T47D (cell line): ENCODE measurements at regions not wholly inside any gene's neighbourhood (a gene's known extent, or its start where the extent isn't known, plus 50 kb on each side); places are given as distances from the start of the nearest gene placed in this dataset.

Source experiments
- DNase-seq, 2 experiments: peaks; one replicate each; pipeline versions ENCODE4 v3.0.0 to v3.0.0-alpha.2; 2011 to 2012; ENCODE audit warnings: low read depth in 1 of 2, low spot score in 1 of 2
- JUND ChIP-seq: IDR thresholded peaks from 2 replicates; pipeline ENCODE4 v1.6.1; 2012; ENCODE audit warnings: low read depth
- in situ Hi-C: cut with HindIII; loops from 2 replicates; pipeline ENCODE4 v1.10.0; 2016; ENCODE audit warnings: low sequenced_read_pairs, low pct_unique_long_range_greater_than_20kb

DNA sequence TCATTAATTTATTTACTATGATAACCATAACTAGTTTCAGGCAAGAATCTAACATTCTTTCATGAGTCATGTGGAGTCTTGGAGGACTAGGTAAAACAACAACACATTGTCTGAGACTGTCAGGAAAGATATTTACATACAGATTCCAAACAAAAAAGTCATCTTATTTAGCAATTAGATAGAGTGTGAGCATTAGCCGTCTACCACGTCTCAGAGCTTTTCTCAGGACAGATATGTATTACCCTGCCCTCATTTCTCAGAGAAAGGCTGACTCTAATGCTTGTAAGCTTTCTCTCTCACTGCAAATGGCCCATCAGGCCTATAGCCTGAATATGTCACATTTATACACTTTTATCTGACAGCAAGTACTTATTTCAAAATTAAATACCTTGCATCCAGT, 312.1 kb upstream of the PCDH20 start:
- DNase-seq: no peak
- in situ Hi-C loops: no loop called here
- TF ChIP-seq JUND: no peak

GRCh38 chr13:61725806-61726205, 310.2 kb upstream of the PCDH20 start:
- in situ Hi-C loops: no loop called here
- no peak for DNase-seq
- TF ChIP-seq JUND: no peak

- in situ Hi-C loops: no loop called here
Observed at GRCh38 chr13:61722119-61722518, 306.5 kb upstream of the PCDH20 start.

DNA sequence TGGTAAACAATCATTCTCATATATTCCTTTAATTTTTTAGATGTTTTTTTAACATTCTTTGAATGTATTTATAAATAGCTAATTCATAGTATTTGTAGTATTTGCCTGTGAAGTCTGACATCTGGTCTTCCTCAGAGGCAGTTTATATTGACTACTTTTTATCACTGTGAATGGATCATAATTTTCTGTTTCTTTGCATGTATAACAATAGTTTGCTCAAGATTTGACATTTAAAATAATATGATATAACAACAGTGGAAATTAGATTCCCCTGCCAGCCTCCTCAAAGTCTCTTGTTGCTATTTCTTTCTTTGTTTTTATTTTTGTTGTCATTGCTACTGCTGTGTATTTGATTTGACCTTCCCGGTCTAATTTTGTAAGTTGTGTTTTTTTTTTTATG, 297.0 kb upstream of the PCDH20 start:
- TF ChIP-seq JUND: no peak
- in situ Hi-C loops: no loop called here
- no peak for DNase-seq

More at GRCh38 chr13:61722119-61722518, 306.5 kb upstream of the PCDH20 start:
- TF ChIP-seq JUND: no peak
- no peak for DNase-seq

DNA sequence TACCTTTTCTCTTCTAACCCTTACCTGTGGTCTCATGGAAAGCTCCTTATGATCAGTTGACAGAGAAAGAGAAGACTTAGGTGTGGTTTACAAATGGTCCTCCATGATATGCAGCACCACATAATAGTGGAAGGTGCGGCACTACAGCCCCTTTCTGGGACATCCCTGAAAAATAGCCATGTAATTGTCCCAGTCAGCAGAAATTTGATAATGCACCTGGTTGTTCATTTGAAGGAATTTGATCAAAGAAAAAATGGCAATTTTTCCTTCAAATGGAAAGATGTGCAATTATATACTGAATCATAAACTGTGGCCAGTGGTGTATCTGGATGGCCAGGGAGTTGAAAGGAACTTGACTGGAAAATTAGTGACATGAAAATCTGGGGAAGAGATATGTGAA, 293.6 kb upstream of the PCDH20 start:
- in situ Hi-C loops: no loop called here
- no peak for TF ChIP-seq JUND

GRCh38 chr13:61706899-61707298, 291.2 kb upstream of the PCDH20 start:
- in situ Hi-C loops: no loop called here
- TF ChIP-seq JUND: no peak

More for the DNA sequence above, 293.6 kb upstream of the PCDH20 start:
- no peak for DNase-seq

GRCh38 chr13:61700620-61701019, 285.0 kb upstream of the PCDH20 start:
- DNase-seq: no peak
- no peak for TF ChIP-seq JUND
- in situ Hi-C loops: no loop called here

More at GRCh38 chr13:61706899-61707298, 291.2 kb upstream of the PCDH20 start:
- no peak for DNase-seq

DNA sequence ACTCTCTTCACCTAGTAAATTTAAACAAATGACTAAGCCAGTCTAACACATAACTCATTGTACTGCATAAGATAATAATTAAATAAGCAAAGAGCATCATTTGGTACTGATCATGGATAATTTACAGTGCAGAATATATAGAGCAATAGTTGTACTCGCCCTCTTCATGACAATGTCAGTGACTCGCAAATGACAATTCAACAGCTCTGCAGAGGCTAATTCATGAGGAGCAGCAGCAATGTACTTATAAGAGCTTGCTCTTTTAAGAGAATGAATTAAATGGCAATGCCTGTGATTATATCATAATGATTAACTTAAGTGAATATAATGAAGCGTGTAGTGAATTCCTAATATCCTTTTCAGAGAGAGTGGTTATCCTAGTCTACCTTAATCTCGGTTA, 284.5 kb upstream of the PCDH20 start:
- no peak for DNase-seq

GRCh38 chr13:61696676-61697075, 281.0 kb upstream of the PCDH20 start:
- no peak for DNase-seq
- no peak for TF ChIP-seq JUND
- in situ Hi-C loops: no loop called here

More for the DNA sequence above, 284.5 kb upstream of the PCDH20 start:
- TF ChIP-seq JUND: no peak
- in situ Hi-C loops: no loop called here

DNA sequence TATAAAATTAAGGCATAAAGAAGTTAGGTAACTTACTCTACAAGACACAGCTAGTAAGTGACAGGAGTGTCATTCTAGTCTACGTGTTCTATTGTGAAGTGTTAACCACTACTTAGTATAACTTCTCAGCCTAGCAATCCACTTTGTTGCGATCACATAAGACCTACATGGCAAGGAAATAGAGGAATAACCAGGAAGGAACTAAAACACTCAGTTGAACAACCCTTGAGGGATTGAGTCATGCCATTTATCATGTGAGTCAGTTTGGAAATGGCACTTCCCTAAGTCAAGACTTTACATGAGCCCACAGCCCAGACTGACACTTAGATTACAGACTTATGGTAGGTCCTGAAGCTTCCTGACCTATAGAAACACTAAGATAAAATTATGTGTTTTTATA, 279.5 kb upstream of the PCDH20 start:
- DNase-seq: no peak
- in situ Hi-C loops: no loop called here
- no peak for TF ChIP-seq JUND

- in situ Hi-C loops: no loop called here
- no peak for DNase-seq
- no peak for TF ChIP-seq JUND
Observed at GRCh38 chr13:61692691-61693090, 277.0 kb upstream of the PCDH20 start.

GRCh38 chr13:61685682-61686012, 270.0 kb upstream of the PCDH20 start:
- peak; percentile 23 to 77 for DNase-seq
- no peak for TF ChIP-seq JUND
- in situ Hi-C loops: no loop called here

DNA sequence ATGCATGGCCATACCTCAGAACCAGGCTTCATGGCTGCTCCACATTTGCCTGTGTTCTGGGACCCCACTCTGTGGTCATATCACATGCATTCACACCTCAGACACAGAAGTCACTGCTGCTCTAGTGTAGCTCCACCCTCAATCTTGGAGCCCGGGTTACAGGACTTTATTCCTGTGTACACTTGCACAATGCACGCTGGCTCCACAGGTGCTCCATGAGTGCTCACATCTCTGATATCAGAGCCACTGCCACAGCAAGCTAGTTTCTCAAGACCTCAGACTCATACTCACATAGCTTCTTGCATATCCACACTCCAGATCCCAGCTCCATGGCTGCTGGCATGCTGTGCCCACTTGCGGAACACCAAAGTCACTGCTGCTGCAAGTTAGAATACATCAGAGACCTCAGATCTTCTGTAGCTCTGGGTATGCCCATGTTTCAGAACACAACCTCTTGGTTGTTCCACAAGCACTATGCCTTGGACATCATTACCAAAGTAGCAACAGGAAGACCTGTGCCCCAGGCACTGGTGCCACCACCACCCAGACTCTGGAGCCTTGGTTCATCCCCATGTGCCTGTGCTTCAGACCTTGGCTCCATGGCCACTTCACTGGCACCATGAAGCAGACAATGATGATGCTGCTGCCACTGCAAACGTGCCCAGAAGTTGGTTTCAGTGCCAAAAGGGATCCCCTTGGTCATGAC, 269.5 kb upstream of the PCDH20 start:
- no peak for DNase-seq
- no peak for TF ChIP-seq JUND
- in situ Hi-C loops: no loop called here

- in situ Hi-C loops: no loop called here
- no peak for DNase-seq
- TF ChIP-seq JUND: no peak
Observed at GRCh38 chr13:61672756-61673155, 257.1 kb upstream of the PCDH20 start.
